Brain microvascular endothelial cell (primary cell): ENCODE measurements at regions not wholly inside any gene's neighbourhood (a gene's known extent, or its start where the extent isn't known, plus 50 kb on each side); places are given as distances from the start of the nearest gene placed in this dataset.

ENCODE experiments used
- DNase-seq: peaks from one replicate; pipeline ENCODE4 v3.0.0-alpha.2; 2020
- H3K27ac ChIP-seq: fragments of 250-450 bp; sonication (Bioruptor Pico); 2 replicates; pipeline ENCODE4 v1.5.1; 2020; ENCODE audit warnings: mild to moderate bottlenecking, moderate library complexity
- H3K27me3 ChIP-seq: fragments of 250-450 bp; sonication (Bioruptor Pico); replicated peaks from 2 replicates; pipeline ENCODE4 v1.5.1; 2020; ENCODE audit warnings: mild to moderate bottlenecking
- H3K36me3 ChIP-seq: fragments of 250-450 bp; sonication (Bioruptor Pico); replicated peaks from 2 replicates; pipeline ENCODE4 v1.5.1; 2020; ENCODE audit warnings: mild to moderate bottlenecking
- H3K4me3 ChIP-seq: 2 replicates; pipeline ENCODE4 v1.5.1; 2011; ENCODE audit warnings: low read depth, mild to moderate bottlenecking, control low read depth, low read length, moderate library complexity
- CTCF ChIP-seq: IDR thresholded peaks from 2 replicates; pipeline ENCODE4 v1.5.1; 2011; ENCODE audit warnings: low read depth, mild to moderate bottlenecking, moderate library complexity, low read length, control low read depth, inconsistent platforms; ENCODE audit errors: missing control alignments
- in situ Hi-C: cut with HindIII; loops from 2 replicates; pipeline ENCODE4 v1.10.0; 2017; ENCODE audit warnings: low sequenced_read_pairs, low pct_ligation_motif_present

GRCh38 chr1:83756984-83757717 lies 241.8 kb downstream of the TTLL7 start:
- no peak for DNase-seq
- no peaks in the 10 kb centered on the region for H3K27me3 ChIP-seq
- in situ Hi-C loops = no loop called here
- no peak overlapping the region for H3K4me3 ChIP-seq
- no peak for TF ChIP-seq CTCF
- H3K27ac ChIP-seq = no peak overlapping the region
- H3K36me3 ChIP-seq = no peaks in the 10 kb centered on the region

- no peak overlapping the region for H3K4me3 ChIP-seq
- DNase-seq = no peak
- no peaks in the 10 kb centered on the region for H3K36me3 ChIP-seq
- TF ChIP-seq CTCF = no peak
- in situ Hi-C loops = no loop called here
- no peak overlapping the region for H3K27ac ChIP-seq
- H3K27me3 ChIP-seq = no peaks in the 10 kb centered on the region
These were observed 247.3 kb downstream of the TTLL7 start for GRCh38 chr1:83751602-83752001.

- in situ Hi-C loops = no loop called here
- Histone ChIP-seq H3K36me3 (no peaks in the 10 kb centered on the region), H3K27ac (no peak overlapping the region), H3K4me3 (no peak overlapping the region), H3K27me3 (no peaks in the 10 kb centered on the region)
- DNase-seq = no peak
- no peak for TF ChIP-seq CTCF
These were observed 248.7 kb downstream of the TTLL7 start for GRCh38 chr1:83750201-83750600.

DNA sequence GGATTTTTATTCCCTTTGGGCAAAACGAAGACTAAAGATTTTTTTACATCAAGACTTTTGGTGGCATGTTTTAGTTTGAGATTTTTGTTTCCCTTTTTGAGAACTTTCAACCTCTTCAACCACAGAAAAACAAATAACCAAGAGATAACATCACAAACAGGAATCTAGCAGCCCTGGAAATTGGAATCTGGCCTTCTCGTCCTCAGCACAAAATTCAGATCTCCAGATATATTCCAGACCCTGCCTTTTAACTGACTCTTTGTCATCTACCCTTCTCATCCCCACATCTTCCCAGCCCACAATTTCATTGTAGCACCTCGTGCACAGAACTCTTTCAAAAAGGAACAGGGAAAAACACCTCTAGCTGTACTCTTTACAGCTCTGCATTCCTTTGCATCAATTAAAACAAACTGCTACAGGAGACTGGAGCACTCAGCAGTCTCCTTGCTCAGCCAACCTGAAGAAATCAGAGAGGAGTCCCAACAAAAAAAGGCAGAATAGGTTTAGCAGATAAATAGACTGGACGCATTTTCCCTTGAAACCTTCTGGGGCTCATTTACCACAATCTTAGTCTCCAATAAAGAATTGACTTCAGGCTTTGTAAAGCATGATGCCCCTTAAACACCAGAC lies 251.0 kb downstream of the TTLL7 start:
- no peak for DNase-seq
- H3K27ac ChIP-seq = no peak overlapping the region
- no peak overlapping the region for H3K4me3 ChIP-seq
- TF ChIP-seq CTCF = no peak
- no peaks in the 10 kb centered on the region for H3K27me3 ChIP-seq
- in situ Hi-C loops = no loop called here
- no peaks in the 10 kb centered on the region for H3K36me3 ChIP-seq

DNA sequence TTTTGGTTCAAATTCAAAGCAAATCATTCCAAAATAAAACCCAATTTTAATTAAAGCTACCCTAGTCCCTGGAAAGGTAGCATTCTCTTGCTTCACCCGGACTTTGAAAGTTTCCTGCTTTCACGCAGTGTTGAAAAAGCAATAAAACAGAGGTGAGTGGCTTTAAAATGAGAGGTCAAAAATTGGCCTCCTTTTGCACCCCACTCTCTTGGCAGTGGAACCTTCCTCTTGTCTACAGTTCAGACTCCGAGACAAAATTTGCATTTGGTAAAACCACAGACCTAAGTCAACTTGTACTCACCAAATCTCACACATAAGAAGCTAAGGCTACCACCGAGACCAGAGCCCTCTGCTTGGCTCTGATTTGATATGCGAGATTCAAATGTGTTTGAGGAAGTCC lies 252.7 kb downstream of the TTLL7 start:
- no peak overlapping the region for H3K4me3 ChIP-seq
- no peak for DNase-seq
- TF ChIP-seq CTCF = no peak
- no peak overlapping the region for H3K27ac ChIP-seq
- no peaks in the 10 kb centered on the region for H3K36me3 ChIP-seq
- in situ Hi-C loops = no loop called here
- H3K27me3 ChIP-seq = no peaks in the 10 kb centered on the region
